Suprapubic skin (tissue), 4 donors: ENCODE measurements at regions not wholly inside any gene's neighbourhood (a gene's known extent, or its start where the extent isn't known, plus 50 kb on each side); places are given as distances from the start of the nearest gene placed in this dataset.

Experiments used
- CTCF ChIP-seq, 2 donors: fragments of 200-600 bp in 1 of 2; fragments of 450-650 bp in 1 of 2; sonication (generic) in 1 of 2; IDR thresholded peaks; one replicate each; pipeline ENCODE4 v1.5.1; 2016 to 2019; ENCODE audit warnings: antibody characterized with exemption in 2 of 2, mild to moderate bottlenecking in 1 of 2, moderate library complexity in 1 of 2
- EP300 ChIP-seq: sonication (generic); formaldehyde crosslinking; IDR thresholded peaks from one replicate; pipeline ENCODE4 v1.6.1; 2017; ENCODE audit warnings: antibody characterized with exemption
- POLR2A ChIP-seq, 2 donors: fragments of 450-650 bp; IDR thresholded peaks; one replicate each; pipeline ENCODE4 v1.6.1; 2017; ENCODE audit warnings: antibody characterized with exemption in 2 of 2, mild to moderate bottlenecking in 2 of 2, moderate library complexity in 2 of 2
- POLR2AphosphoS5 ChIP-seq, 3 donors: sonication (generic); formaldehyde crosslinking; IDR thresholded peaks; one replicate each; pipeline ENCODE4 v1.6.1; 2017; ENCODE audit warnings: antibody characterized with exemption in 3 of 3

- TF ChIP-seq EP300 (no peak), CTCF (IDR thresholded peaks at IDR 0.05) (no peak), POLR2A (IDR thresholded peaks at IDR 0.05) (no peak), POLR2AphosphoS5 (IDR thresholded peaks at IDR 0.05) (no peak)
Measured at GRCh38 chr5:123244458-123244857, 155.4 kb downstream of the PRDM6 start.
